ENCODE measurements at regions not wholly inside any gene's neighbourhood (a gene's known extent, or its start where the extent isn't known, plus 50 kb on each side); places are given as distances from the start of the nearest gene placed in this dataset.

GRCh38 chr5:88390481-88390880 lies 121.8 kb upstream of the TMEM161B start (continued):
- TF ChIP-seq CUX1 (IDR thresholded peaks at IDR 0.05; ENCODE audit: insufficient replicate concordance, low read depth, low read length) (no peak), PAX8 (IDR thresholded peaks at IDR 0.05) (no peak), NRF1 (conservative IDR thresholded peaks at IDR 0.05; ENCODE audit: low read depth, low read length) (no peak), RCOR1 (conservative IDR thresholded peaks at IDR 0.05; ENCODE audit: low read depth, low read length) (no peak), RB1 (IDR thresholded peaks at IDR 0.05; ENCODE audit: borderline replicate concordance) (no peak), CBX3 (IDR thresholded peaks at IDR 0.05; ENCODE audit: borderline replicate concordance, low read depth) (no peak)

GRCh38 chr5:88390096-88390441 lies 121.4 kb upstream of the TMEM161B start:
- RAD21 ChIA-PET (ENCODE audit: unreplicated experiment), result no interaction called here
- FAIRE-seq, result no peak
- BruUV-seq (replicated peaks), result no TSS peak

More at GRCh38 chr5:88390096-88390441, 121.4 kb upstream of the TMEM161B start:
- ChIA-PET SMC1A (ENCODE audit: uncharacterized antibody, unreplicated experiment) (no interaction called here), POLR2A (no interaction called here), CTCF (no interaction called here)
- DNase-seq (ENCODE audit: low read depth, low spot score) (no peak), ATAC-seq (no peak)
- no peak overlapping the region for H3K4me2 ChIP-seq (ENCODE audit: control insufficient read depth, insufficient read depth)
- TF ChIP-seq MAX (IDR thresholded peaks at IDR 0.05; ENCODE audit: low read depth, low read length) (no peak), JUNB (IDR thresholded peaks at IDR 0.05) (no peak), NKRF (conservative IDR thresholded peaks at IDR 0.05) (no peak), NR2C1 (IDR thresholded peaks at IDR 0.05) (no peak), SIX5 (IDR thresholded peaks at IDR 0.05; ENCODE audit: low read depth, low read length, severe bottlenecking) (no peak), STAT1 (conservative IDR thresholded peaks at IDR 0.05) (no peak), SIN3A (IDR thresholded peaks at IDR 0.05; ENCODE audit: low read depth, low read length) (no peak), CHD4 (IDR thresholded peaks at IDR 0.05) (no peak), RUNX3 (IDR thresholded peaks at IDR 0.05; ENCODE audit: low read length) (no peak), HCFC1 (IDR thresholded peaks at IDR 0.05; ENCODE audit: low read length) (no peak), TBL1XR1 (IDR thresholded peaks at IDR 0.05; ENCODE audit: low read depth, low read length) (no peak)
- H3K27me3 ChIP-seq (replicated peaks in 1 of 2; ENCODE audit: control insufficient read depth in 2 of 2, insufficient read depth in 2 of 2, low read length in 1 of 2), result no peaks in the 10 kb centered on the region
- H3K27ac ChIP-seq (ENCODE audit: control insufficient read depth, insufficient read depth), result no peak overlapping the region
- H3K36me3 ChIP-seq (ENCODE audit: control insufficient read depth in 2 of 2, insufficient read depth in 2 of 2, low read length in 1 of 2), result no peaks in the 10 kb centered on the region
- H3K4me1 ChIP-seq (ENCODE audit: control insufficient read depth, insufficient read depth, low read length), result no peaks in the 10 kb centered on the region
- no peak overlapping the region for H3K4me3 ChIP-seq
- H3K79me2 ChIP-seq (ENCODE audit: control insufficient read depth, insufficient read depth, low read length), result no peaks in the 10 kb centered on the region
- no peaks in the 10 kb centered on the region for H4K20me1 ChIP-seq (ENCODE audit: control insufficient read depth, insufficient read depth)
- H3K9me3 ChIP-seq (replicated peaks; ENCODE audit: control insufficient read depth, insufficient read depth, low read length), result no peaks in the 10 kb centered on the region
- intact Hi-C loops (cut with micrococcal nuclease; ENCODE audit: unreplicated experiment) (no loop called here), in situ Hi-C loops (cut with MboI) (no loop called here)
- no peak overlapping the region for H3K9ac ChIP-seq (ENCODE audit: control insufficient read depth, insufficient read depth, low read length)
- no peak overlapping the region for H2AFZ ChIP-seq (ENCODE audit: control insufficient read depth, low read depth, low read length)
- WGBS (ENCODE audit: insufficient coverage, insufficient replicate concordance, low lambda C conversion rate, missing lambda C conversion rate), result 29% methylated on average over 6 of the region's 6 CpGs

Data from GM12878 (cell line).